ENCODE measurements at regions not wholly inside any gene's neighbourhood (a gene's known extent, or its start where the extent isn't known, plus 50 kb on each side); places are given as distances from the start of the nearest gene placed in this dataset.

GRCh38 chr20:40545478-40545877 lies 143.6 kb downstream of the MAFB start:
- TF ChIP-seq CTCF (IDR thresholded peaks at IDR 0.05; ENCODE audit: insufficient read depth, low read length, poor library complexity, severe bottlenecking) (no peak), EZH2phosphoT487 (conservative IDR thresholded peaks at IDR 0.05; ENCODE audit: low read length) (no peak)
- no peaks in the 10 kb centered on the region for H3K9me3 ChIP-seq (ENCODE audit: insufficient read depth, low read length)
- H3K79me2 ChIP-seq (ENCODE audit: insufficient read depth, low read length) = no peaks in the 10 kb centered on the region
- no peak overlapping the region for H3K4me2 ChIP-seq (ENCODE audit: low read depth, low read length, poor library complexity, severe bottlenecking)
- no peak overlapping the region for H3K27ac ChIP-seq (ENCODE audit: low read depth, low read length)
- H3K9me2 ChIP-seq (replicated peaks; ENCODE audit: insufficient read depth, low read length) = no peaks in the 10 kb centered on the region
- H4K20me1 ChIP-seq (ENCODE audit: low read depth, low read length) = no peaks in the 10 kb centered on the region
- H3K9ac ChIP-seq (ENCODE audit: low read length) = no peak overlapping the region
- no peak overlapping the region for H3K4me3 ChIP-seq (ENCODE audit: insufficient read depth, low read length, poor library complexity, severe bottlenecking)
- no peaks in the 10 kb centered on the region for H3K36me3 ChIP-seq (ENCODE audit: low read length)
- no peaks in the 10 kb centered on the region for H3K27me3 ChIP-seq (ENCODE audit: low read length)
- H2AFZ ChIP-seq (ENCODE audit: low read depth, low read length, severe bottlenecking) = no peak overlapping the region
- H3F3A ChIP-seq (ENCODE audit: insufficient read depth) = no peaks in the 10 kb centered on the region

GRCh38 chr20:40542065-40542464 lies 147.0 kb downstream of the MAFB start:
- Histone ChIP-seq H4K20me1 (ENCODE audit: low read depth, low read length) (no peaks in the 10 kb centered on the region), H2AFZ (ENCODE audit: low read depth, low read length, severe bottlenecking) (no peak overlapping the region), H3K27me3 (ENCODE audit: low read length) (no peaks in the 10 kb centered on the region), H3K4me3 (ENCODE audit: insufficient read depth, low read length, poor library complexity, severe bottlenecking) (no peak overlapping the region), H3F3A (ENCODE audit: insufficient read depth) (no peaks in the 10 kb centered on the region), H3K27ac (ENCODE audit: low read depth, low read length) (no peak overlapping the region), H3K9ac (ENCODE audit: low read length) (no peak overlapping the region), H3K9me2 (replicated peaks; ENCODE audit: insufficient read depth, low read length) (no peaks in the 10 kb centered on the region), H3K4me2 (ENCODE audit: low read depth, low read length, poor library complexity, severe bottlenecking) (no peak overlapping the region), H3K9me3 (ENCODE audit: insufficient read depth, low read length) (no peaks in the 10 kb centered on the region), H3K36me3 (ENCODE audit: low read length) (no peaks in the 10 kb centered on the region), H3K79me2 (ENCODE audit: insufficient read depth, low read length) (no peaks in the 10 kb centered on the region)
- no peak for TF ChIP-seq CTCF (IDR thresholded peaks at IDR 0.05; ENCODE audit: insufficient read depth, low read length, poor library complexity, severe bottlenecking)
- no peak for TF ChIP-seq EZH2phosphoT487 (conservative IDR thresholded peaks at IDR 0.05; ENCODE audit: low read length)

GRCh38 chr20:40540166-40540565 lies 148.9 kb downstream of the MAFB start:
- Histone ChIP-seq H2AFZ (ENCODE audit: low read depth, low read length, severe bottlenecking) (no peak overlapping the region), H4K20me1 (ENCODE audit: low read depth, low read length) (no peaks in the 10 kb centered on the region), H3K36me3 (ENCODE audit: low read length) (no peaks in the 10 kb centered on the region), H3F3A (ENCODE audit: insufficient read depth) (no peaks in the 10 kb centered on the region), H3K4me3 (ENCODE audit: insufficient read depth, low read length, poor library complexity, severe bottlenecking) (no peak overlapping the region), H3K79me2 (ENCODE audit: insufficient read depth, low read length) (no peaks in the 10 kb centered on the region), H3K9ac (ENCODE audit: low read length) (no peak overlapping the region), H3K27me3 (ENCODE audit: low read length) (no peaks in the 10 kb centered on the region), H3K9me3 (ENCODE audit: insufficient read depth, low read length) (no peaks in the 10 kb centered on the region), H3K4me2 (ENCODE audit: low read depth, low read length, poor library complexity, severe bottlenecking) (no peak overlapping the region), H3K27ac (ENCODE audit: low read depth, low read length) (no peak overlapping the region), H3K9me2 (replicated peaks; ENCODE audit: insufficient read depth, low read length) (no peaks in the 10 kb centered on the region)
- no peak for TF ChIP-seq EZH2phosphoT487 (conservative IDR thresholded peaks at IDR 0.05; ENCODE audit: low read length)
- no peak for TF ChIP-seq CTCF (IDR thresholded peaks at IDR 0.05; ENCODE audit: insufficient read depth, low read length, poor library complexity, severe bottlenecking)

Data from SU-DHL-6 (cell line).